ENCODE measurements at regions not wholly inside any gene's neighbourhood (a gene's known extent, or its start where the extent isn't known, plus 50 kb on each side); places are given as distances from the start of the nearest gene placed in this dataset.

GRCh38 chr4:159434114-159434870 lies 331.4 kb downstream of the RAPGEF2 start:
- TF ChIP-seq CTCF (IDR thresholded peaks at IDR 0.05) (no peak), EP300 (IDR thresholded peaks at IDR 0.05) (no peak), POLR2A (IDR thresholded peaks at IDR 0.05) (no peak), POLR2AphosphoS5 (IDR thresholded peaks at IDR 0.05) (no peak)

Measured in gastroesophageal sphincter (tissue), 3 donors.